GM23338 (cell line): ENCODE measurements at regions not wholly inside any gene's neighbourhood (a gene's known extent, or its start where the extent isn't known, plus 50 kb on each side); places are given as distances from the start of the nearest gene placed in this dataset.

Source experiments
- JUNB ChIP-seq: IDR thresholded peaks from one replicate; pipeline ENCODE4 v1.6.1; 2016; ENCODE audit warnings: antibody characterized with exemption; ENCODE audit not compliant: unreplicated experiment
- TF ChIP-seq, protein P1 (sequence below), 2 experiments: fragments of 200-600 bp in 1 of 2; sonication (generic) in 1 of 2; conservative IDR thresholded peaks; 2 replicates each; pipeline versions ENCODE4 v1.5.1 to v1.6.1; 2016 to 2017; ENCODE audit warnings: antibody characterized with exemption in 2 of 2, low read depth in 2 of 2, mild to moderate bottlenecking in 2 of 2, moderate library complexity in 1 of 2

- TF ChIP-seq, protein P1, sequence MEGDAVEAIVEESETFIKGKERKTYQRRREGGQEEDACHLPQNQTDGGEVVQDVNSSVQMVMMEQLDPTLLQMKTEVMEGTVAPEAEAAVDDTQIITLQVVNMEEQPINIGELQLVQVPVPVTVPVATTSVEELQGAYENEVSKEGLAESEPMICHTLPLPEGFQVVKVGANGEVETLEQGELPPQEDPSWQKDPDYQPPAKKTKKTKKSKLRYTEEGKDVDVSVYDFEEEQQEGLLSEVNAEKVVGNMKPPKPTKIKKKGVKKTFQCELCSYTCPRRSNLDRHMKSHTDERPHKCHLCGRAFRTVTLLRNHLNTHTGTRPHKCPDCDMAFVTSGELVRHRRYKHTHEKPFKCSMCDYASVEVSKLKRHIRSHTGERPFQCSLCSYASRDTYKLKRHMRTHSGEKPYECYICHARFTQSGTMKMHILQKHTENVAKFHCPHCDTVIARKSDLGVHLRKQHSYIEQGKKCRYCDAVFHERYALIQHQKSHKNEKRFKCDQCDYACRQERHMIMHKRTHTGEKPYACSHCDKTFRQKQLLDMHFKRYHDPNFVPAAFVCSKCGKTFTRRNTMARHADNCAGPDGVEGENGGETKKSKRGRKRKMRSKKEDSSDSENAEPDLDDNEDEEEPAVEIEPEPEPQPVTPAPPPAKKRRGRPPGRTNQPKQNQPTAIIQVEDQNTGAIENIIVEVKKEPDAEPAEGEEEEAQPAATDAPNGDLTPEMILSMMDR (conservative IDR thresholded peaks at IDR 0.05; ENCODE audit: low read depth in 2 of 2): no peak
- no peak for TF ChIP-seq JUNB
Observed at GRCh38 chr1:68624233-68624632, 127.4 kb upstream of the DEPDC1 start.
